Urinary bladder (tissue), 3 donors: ENCODE measurements at regions not wholly inside any gene's neighbourhood (a gene's known extent, or its start where the extent isn't known, plus 50 kb on each side); places are given as distances from the start of the nearest gene placed in this dataset.

Experiments
- DNase-seq: peaks from one replicate; pipeline ENCODE4 v3.0.0-alpha.2; 2015; ENCODE audit errors: extremely low spot score
- H3K27ac ChIP-seq: one replicate; pipeline ENCODE4 v1.5.1; 2013; ENCODE audit warnings: low read depth, mild to moderate bottlenecking, moderate library complexity
- H3K36me3 ChIP-seq: one replicate; pipeline ENCODE4 v1.6.1; 2013; ENCODE audit warnings: mild to moderate bottlenecking, moderate library complexity; ENCODE audit not compliant: insufficient read depth
- H3K4me1 ChIP-seq: one replicate; pipeline ENCODE4 v1.6.1; 2013; ENCODE audit warnings: mild to moderate bottlenecking, moderate library complexity; ENCODE audit not compliant: insufficient read depth
- H3K4me3 ChIP-seq: one replicate; pipeline ENCODE4 v1.5.1; 2013; ENCODE audit warnings: low read depth, low read length
- WGBS: extraction: QIAGEN DNeasy Blood & Tissue Kit; methylation state at CpG from one replicate; pipeline ENCODE4 v1.1.7; 2013; 5-methylcytosine and 5-hydroxymethylcytosine counted together
- donor health status: healthy with polysubstance abuse.
- donor health status: healthy.

GRCh38 chr12:105548626-105549025, 218.1 kb downstream of the C12orf75 start:
- no peak overlapping the region for H3K27ac ChIP-seq
- no peak overlapping the region for H3K4me3 ChIP-seq
- no peaks in the 10 kb centered on the region for H3K36me3 ChIP-seq
- no peaks in the 10 kb centered on the region for H3K4me1 ChIP-seq
- DNase-seq = no peak
- WGBS = 94% methylated on average over 3 of the region's 3 CpGs

GRCh38 chr12:105552056-105552455, 221.6 kb downstream of the C12orf75 start:
- DNase-seq = no peak
- Histone ChIP-seq H3K4me3 (no peak overlapping the region), H3K4me1 (no peaks in the 10 kb centered on the region), H3K36me3 (no peaks in the 10 kb centered on the region), H3K27ac (no peak overlapping the region)

- Histone ChIP-seq H3K27ac (no peak overlapping the region), H3K4me3 (no peak overlapping the region), H3K36me3 (no peaks in the 10 kb centered on the region), H3K4me1 (no peaks in the 10 kb centered on the region)
- peak; percentile 26 for DNase-seq
- WGBS = 60% methylated on average over 3 of the region's 3 CpGs
These were observed 223.8 kb downstream of the C12orf75 start for GRCh38 chr12:105554223-105554678.

- WGBS = 68% methylated on average over 8 of the region's 8 CpGs
- H3K4me3 ChIP-seq = no peak overlapping the region
- no peaks in the 10 kb centered on the region for H3K36me3 ChIP-seq
- no peaks in the 10 kb centered on the region for H3K4me1 ChIP-seq
- DNase-seq = no peak
- no peak overlapping the region for H3K27ac ChIP-seq
These were observed 224.4 kb downstream of the C12orf75 start for GRCh38 chr12:105554856-105555255.

GRCh38 chr12:105555556-105556295, 225.2 kb downstream of the C12orf75 start:
- DNase-seq = no peak
- Histone ChIP-seq H3K4me1 (no peaks in the 10 kb centered on the region), H3K27ac (no peak overlapping the region), H3K36me3 (no peaks in the 10 kb centered on the region), H3K4me3 (no peak overlapping the region)
- 85% methylated on average over 10 of the region's 10 CpGs for WGBS

- Histone ChIP-seq H3K36me3 (no peaks in the 10 kb centered on the region), H3K27ac (no peak overlapping the region), H3K4me3 (no peak overlapping the region), H3K4me1 (no peaks in the 10 kb centered on the region)
- 95% methylated on average over 6 of the region's 6 CpGs for WGBS
- DNase-seq = no peak
These were observed 228.8 kb downstream of the C12orf75 start for GRCh38 chr12:105559310-105559709.

- H3K27ac ChIP-seq = no peak overlapping the region
- DNase-seq = peak; percentile 15
- H3K36me3 ChIP-seq = no peaks in the 10 kb centered on the region
- H3K4me1 ChIP-seq = no peaks in the 10 kb centered on the region
- WGBS = 68% methylated on average over 7 of the region's 7 CpGs
- H3K4me3 ChIP-seq = no peak overlapping the region
These were observed 231.2 kb downstream of the C12orf75 start for GRCh38 chr12:105561546-105562198.

GRCh38 chr12:105562199-105562971, 231.9 kb downstream of the C12orf75 start:
- no peak overlapping the region for H3K27ac ChIP-seq
- H3K36me3 ChIP-seq = no peaks in the 10 kb centered on the region
- no peak overlapping the region for H3K4me3 ChIP-seq
- no peaks in the 10 kb centered on the region for H3K4me1 ChIP-seq
- 35% methylated on average over 24 of the region's 24 CpGs for WGBS
- DNase-seq = peak; percentile 68

- DNase-seq = no peak
- H3K27ac ChIP-seq = no peak overlapping the region
- WGBS = 88% methylated on average over 1 of the region's 1 CpG
These were observed 236.6 kb downstream of the C12orf75 start for GRCh38 chr12:105567061-105567460.

GRCh38 chr12:105569886-105570285, 239.4 kb downstream of the C12orf75 start:
- Histone ChIP-seq H3K27ac (no peak overlapping the region), H3K4me3 (no peak overlapping the region)
- WGBS = 97% methylated on average over 3 of the region's 3 CpGs

More at GRCh38 chr12:105567061-105567460, 236.6 kb downstream of the C12orf75 start:
- H3K4me3 ChIP-seq = no peak overlapping the region
- H3K36me3 ChIP-seq = no peaks in the 10 kb centered on the region
- no peaks in the 10 kb centered on the region for H3K4me1 ChIP-seq

GRCh38 chr12:105570944-105571343, 240.5 kb downstream of the C12orf75 start:
- 95% methylated on average over 4 of the region's 4 CpGs for WGBS
- H3K4me3 ChIP-seq = no peak overlapping the region
- DNase-seq = no peak

More at GRCh38 chr12:105569886-105570285, 239.4 kb downstream of the C12orf75 start:
- DNase-seq = no peak
- H3K36me3 ChIP-seq = no peaks in the 10 kb centered on the region
- H3K4me1 ChIP-seq = no peaks in the 10 kb centered on the region

GRCh38 chr12:105573574-105573973, 243.1 kb downstream of the C12orf75 start:
- Histone ChIP-seq H3K4me3 (no peak overlapping the region), H3K36me3 (no peaks in the 10 kb centered on the region), H3K4me1 (no peaks in the 10 kb centered on the region), H3K27ac (no peak overlapping the region)
- no peak for DNase-seq
- WGBS = 73% methylated on average over 3 of the region's 3 CpGs

More at GRCh38 chr12:105570944-105571343, 240.5 kb downstream of the C12orf75 start:
- no peaks in the 10 kb centered on the region for H3K4me1 ChIP-seq
- H3K36me3 ChIP-seq = no peaks in the 10 kb centered on the region
- no peak overlapping the region for H3K27ac ChIP-seq

GRCh38 chr12:105574056-105574715, 243.7 kb downstream of the C12orf75 start:
- DNase-seq = no peak

More at GRCh38 chr12:105574056-105574715, 243.7 kb downstream of the C12orf75 start:
- H3K27ac ChIP-seq = no peak overlapping the region
- 90% methylated on average over 5 of the region's 5 CpGs for WGBS
- H3K4me3 ChIP-seq = no peak overlapping the region
- no peaks in the 10 kb centered on the region for H3K4me1 ChIP-seq
- no peaks in the 10 kb centered on the region for H3K36me3 ChIP-seq
